OCI-LY3 (cell line): ENCODE measurements at regions not wholly inside any gene's neighbourhood (a gene's known extent, or its start where the extent isn't known, plus 50 kb on each side); places are given as distances from the start of the nearest gene placed in this dataset.

Experiments
- CTCF ChIP-seq: fragments of 200-600, 300-600 bp; sonication (generic); IDR thresholded peaks from 2 replicates; pipeline ENCODE4 v1.5.1; 2014; ENCODE audit warnings: antibody characterized with exemption, low read length, low read depth
- EZH2phosphoT487 ChIP-seq: fragments of 200-600 bp; shearing (Covaris generic); IDR thresholded peaks from 2 replicates; pipeline ENCODE4 v1.6.1; 2018; ENCODE audit warnings: antibody characterized with exemption, mixed run types, low read depth

- no peak for TF ChIP-seq CTCF
- no peak for TF ChIP-seq EZH2phosphoT487
Measured at GRCh38 chr10:45209888-45210287, 105.5 kb downstream of the OR13A1 start.
